ENCODE measurements at regions not wholly inside any gene's neighbourhood (a gene's known extent, or its start where the extent isn't known, plus 50 kb on each side); places are given as distances from the start of the nearest gene placed in this dataset.

GRCh38 chr14:34038358-34039057 lies 87.6 kb upstream of the EGLN3 start:
- no peak for TF ChIP-seq CTCF (conservative IDR thresholded peaks at IDR 0.05)
- no peak overlapping the region for H3K27ac ChIP-seq

- no peak overlapping the region for H3K27ac ChIP-seq
- TF ChIP-seq CTCF (conservative IDR thresholded peaks at IDR 0.05), result no peak
Measured at GRCh38 chr14:34036319-34036766, 85.5 kb upstream of the EGLN3 start.

GRCh38 chr14:34035934-34036250 lies 85.0 kb upstream of the EGLN3 start:
- H3K27ac ChIP-seq, result no peak overlapping the region
- TF ChIP-seq CTCF (conservative IDR thresholded peaks at IDR 0.05), result no peak

DNA sequence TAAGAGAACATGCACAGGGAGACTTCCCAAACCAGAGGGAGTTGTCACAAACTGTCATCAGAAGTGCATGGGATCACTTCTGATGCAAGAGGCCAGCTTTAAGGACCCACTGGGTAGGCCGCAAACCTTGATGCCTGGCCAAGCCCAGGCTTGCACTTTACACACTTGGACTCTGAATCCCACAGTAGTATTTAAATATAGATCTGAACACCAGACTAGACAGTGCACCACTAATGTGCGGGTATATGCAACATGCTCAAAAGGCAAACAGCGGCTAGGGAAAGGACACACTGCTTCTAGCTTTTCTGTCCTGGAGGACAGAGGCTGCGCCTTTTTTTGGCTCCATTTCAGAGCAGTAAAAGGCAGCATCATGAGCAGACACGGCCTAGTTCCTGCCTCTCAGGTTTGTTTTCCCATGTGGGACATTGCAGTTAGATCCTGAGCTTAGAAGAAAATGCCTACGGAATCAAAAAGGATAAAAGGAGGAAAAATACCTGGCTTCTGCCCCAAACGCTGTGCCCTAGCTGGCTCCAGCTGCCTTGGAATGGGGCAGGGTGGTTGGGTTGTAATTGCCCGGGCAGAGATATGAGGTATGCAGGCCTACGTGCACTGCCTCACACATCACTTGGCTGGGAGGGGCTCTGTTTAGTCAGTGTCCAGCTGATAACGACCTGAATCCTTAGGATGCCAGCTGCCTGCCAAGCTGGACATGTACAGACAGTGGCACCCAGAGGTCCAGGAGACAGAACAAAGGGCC lies 84.5 kb upstream of the EGLN3 start:
- no peak overlapping the region for H3K27ac ChIP-seq
- no peak for TF ChIP-seq CTCF (conservative IDR thresholded peaks at IDR 0.05)

- H3K27ac ChIP-seq, result no peak overlapping the region
- TF ChIP-seq CTCF (conservative IDR thresholded peaks at IDR 0.05), result no peak
Measured at GRCh38 chr14:34034447-34035176, 83.7 kb upstream of the EGLN3 start.

GRCh38 chr14:34032720-34033119 lies 81.8 kb upstream of the EGLN3 start:
- TF ChIP-seq CTCF (conservative IDR thresholded peaks at IDR 0.05), result no peak

DNA sequence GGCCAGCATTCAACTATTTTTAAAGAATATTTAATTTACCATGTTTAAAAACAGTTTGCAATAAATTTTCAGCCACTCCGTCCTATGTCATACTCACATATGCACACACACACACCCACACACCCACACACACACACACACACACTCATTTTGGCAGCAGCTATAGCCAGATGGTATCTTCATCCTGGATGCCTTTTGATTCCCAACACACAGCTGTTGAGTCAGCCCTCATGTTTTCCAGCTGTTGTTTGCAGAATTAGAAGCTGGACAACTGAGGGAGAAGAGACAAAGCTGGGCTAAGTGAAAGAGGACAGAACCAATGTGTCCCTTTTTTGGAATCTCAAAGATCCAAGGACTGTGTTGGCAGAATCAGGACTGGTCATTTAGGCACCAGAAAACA lies 80.0 kb upstream of the EGLN3 start:
- no peak overlapping the region for H3K27ac ChIP-seq
- no peak for TF ChIP-seq CTCF (conservative IDR thresholded peaks at IDR 0.05)

More at GRCh38 chr14:34032720-34033119, 81.8 kb upstream of the EGLN3 start:
- H3K27ac ChIP-seq, result no peak overlapping the region

Data from VCaP (cell line).